ENCODE measurements at regions not wholly inside any gene's neighbourhood (a gene's known extent, or its start where the extent isn't known, plus 50 kb on each side); places are given as distances from the start of the nearest gene placed in this dataset.

DNA sequence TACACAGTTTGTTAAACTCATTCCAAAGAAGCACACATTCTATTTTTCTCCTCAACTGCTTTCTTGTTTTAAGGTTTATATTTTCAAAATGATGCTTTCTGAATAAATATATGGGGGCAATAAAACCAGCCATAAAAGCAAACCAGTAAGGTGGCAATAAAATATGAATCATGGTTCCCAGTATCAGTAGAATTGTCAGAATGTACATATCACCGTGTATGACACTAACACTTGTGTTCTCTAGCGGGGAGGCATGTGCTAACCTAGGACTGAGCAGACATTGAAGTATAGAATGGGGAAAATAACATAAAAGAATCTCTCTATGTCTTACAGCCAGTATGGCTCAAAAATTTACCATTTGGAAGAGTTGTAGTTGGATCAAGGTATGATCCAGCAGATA is 329.9 kb upstream of the ISL1 start:
- TF ChIP-seq, protein P1, sequence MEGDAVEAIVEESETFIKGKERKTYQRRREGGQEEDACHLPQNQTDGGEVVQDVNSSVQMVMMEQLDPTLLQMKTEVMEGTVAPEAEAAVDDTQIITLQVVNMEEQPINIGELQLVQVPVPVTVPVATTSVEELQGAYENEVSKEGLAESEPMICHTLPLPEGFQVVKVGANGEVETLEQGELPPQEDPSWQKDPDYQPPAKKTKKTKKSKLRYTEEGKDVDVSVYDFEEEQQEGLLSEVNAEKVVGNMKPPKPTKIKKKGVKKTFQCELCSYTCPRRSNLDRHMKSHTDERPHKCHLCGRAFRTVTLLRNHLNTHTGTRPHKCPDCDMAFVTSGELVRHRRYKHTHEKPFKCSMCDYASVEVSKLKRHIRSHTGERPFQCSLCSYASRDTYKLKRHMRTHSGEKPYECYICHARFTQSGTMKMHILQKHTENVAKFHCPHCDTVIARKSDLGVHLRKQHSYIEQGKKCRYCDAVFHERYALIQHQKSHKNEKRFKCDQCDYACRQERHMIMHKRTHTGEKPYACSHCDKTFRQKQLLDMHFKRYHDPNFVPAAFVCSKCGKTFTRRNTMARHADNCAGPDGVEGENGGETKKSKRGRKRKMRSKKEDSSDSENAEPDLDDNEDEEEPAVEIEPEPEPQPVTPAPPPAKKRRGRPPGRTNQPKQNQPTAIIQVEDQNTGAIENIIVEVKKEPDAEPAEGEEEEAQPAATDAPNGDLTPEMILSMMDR (IDR thresholded peaks at IDR 0.05) = no peak
- TF ChIP-seq POLR2A (IDR thresholded peaks at IDR 0.05) (no peak), EP300 (IDR thresholded peaks at IDR 0.05) (no peak), POLR2AphosphoS5 (IDR thresholded peaks at IDR 0.05) (no peak)

Measured in upper lobe of left lung (tissue), 4 donors.